ENCODE measurements at regions not wholly inside any gene's neighbourhood (a gene's known extent, or its start where the extent isn't known, plus 50 kb on each side); places are given as distances from the start of the nearest gene placed in this dataset.

DNA sequence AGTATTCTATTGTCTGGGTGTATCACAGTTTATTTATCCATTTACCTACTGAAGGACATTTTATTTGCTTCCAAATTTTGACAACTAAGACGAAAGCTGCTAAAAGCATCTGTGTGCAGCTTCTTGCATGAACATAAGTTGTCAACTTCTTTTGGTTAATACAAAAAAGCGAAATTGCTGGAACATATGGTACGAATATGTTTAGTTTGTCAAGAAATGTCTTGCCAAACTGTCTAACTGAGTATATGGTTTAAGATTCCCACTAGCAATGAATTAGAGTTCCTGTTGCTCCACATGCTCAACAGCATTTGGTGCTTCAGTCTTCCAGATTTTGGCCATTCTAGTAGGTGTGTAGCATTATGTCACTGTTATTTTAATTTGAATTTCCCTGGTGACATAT lies 372.3 kb upstream of the NRXN1 start:
- no peak for ATAC-seq
- Mint-ChIP-seq H3K36me3 (no peaks in the 10 kb centered on the region), H3K27ac (no peak overlapping the region), H3K9me3 (peaks cover 32% of the 10 kb centered on the region), H3K4me1 (no peaks in the 10 kb centered on the region), H3K4me3 (no peak overlapping the region)
- DNase-seq (ENCODE audit: low spot score in 2 of 2): no peak

GRCh38 chr2:51401546-51401945 lies 369.6 kb upstream of the NRXN1 start:
- no peaks in the 10 kb centered on the region for H3K36me3 Mint-ChIP-seq
- no peak overlapping the region for H3K4me3 Mint-ChIP-seq
- H3K27ac Mint-ChIP-seq: no peak overlapping the region
- DNase-seq (ENCODE audit: low spot score in 2 of 2) (no peak), ATAC-seq (no peak)
- peaks cover 21% of the 10 kb centered on the region for H3K9me3 Mint-ChIP-seq
- H3K4me1 Mint-ChIP-seq: no peaks in the 10 kb centered on the region

GRCh38 chr2:51387235-51387634 lies 355.3 kb upstream of the NRXN1 start:
- no peaks in the 10 kb centered on the region for H3K36me3 Mint-ChIP-seq
- H3K4me3 Mint-ChIP-seq: no peak overlapping the region
- H3K9me3 Mint-ChIP-seq: peaks cover 11% of the 10 kb centered on the region
- DNase-seq (ENCODE audit: low spot score in 2 of 2) (no peak), ATAC-seq (no peak)
- H3K27ac Mint-ChIP-seq: no peak overlapping the region
- H3K4me1 Mint-ChIP-seq: no peaks in the 10 kb centered on the region

GRCh38 chr2:51379997-51380396 lies 348.1 kb upstream of the NRXN1 start:
- H3K4me1 Mint-ChIP-seq: no peaks in the 10 kb centered on the region
- H3K27ac Mint-ChIP-seq: no peak overlapping the region
- peaks cover 10% of the 10 kb centered on the region for H3K9me3 Mint-ChIP-seq
- no peak overlapping the region for H3K4me3 Mint-ChIP-seq
- DNase-seq (ENCODE audit: low spot score in 2 of 2) (no peak), ATAC-seq (no peak)
- no peaks in the 10 kb centered on the region for H3K36me3 Mint-ChIP-seq

DNA sequence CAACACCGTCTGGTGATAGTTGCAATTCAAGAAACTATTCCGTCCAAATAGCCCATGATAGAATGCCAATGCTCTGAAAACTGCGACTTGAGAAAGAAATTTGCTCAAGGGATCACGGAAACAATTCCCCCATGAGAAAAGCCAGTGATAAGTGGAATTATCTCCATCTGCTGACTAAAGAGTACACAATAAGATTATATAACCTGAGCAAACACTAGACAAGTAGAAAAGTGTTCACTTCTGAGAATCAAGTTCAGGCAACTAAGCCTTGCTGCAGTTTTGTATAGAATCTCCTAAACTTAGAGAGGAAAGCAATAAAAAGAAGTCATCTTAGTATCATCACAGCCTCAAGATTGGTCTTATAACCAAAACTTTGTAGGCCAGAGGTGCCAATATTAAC lies 336.3 kb upstream of the NRXN1 start:
- Mint-ChIP-seq H3K36me3 (no peaks in the 10 kb centered on the region), H3K9me3 (peaks cover 10% of the 10 kb centered on the region), H3K4me3 (no peak overlapping the region), H3K4me1 (no peaks in the 10 kb centered on the region), H3K27ac (no peak overlapping the region)
- ATAC-seq: no peak
- no peak for DNase-seq (ENCODE audit: low spot score in 2 of 2)

DNA sequence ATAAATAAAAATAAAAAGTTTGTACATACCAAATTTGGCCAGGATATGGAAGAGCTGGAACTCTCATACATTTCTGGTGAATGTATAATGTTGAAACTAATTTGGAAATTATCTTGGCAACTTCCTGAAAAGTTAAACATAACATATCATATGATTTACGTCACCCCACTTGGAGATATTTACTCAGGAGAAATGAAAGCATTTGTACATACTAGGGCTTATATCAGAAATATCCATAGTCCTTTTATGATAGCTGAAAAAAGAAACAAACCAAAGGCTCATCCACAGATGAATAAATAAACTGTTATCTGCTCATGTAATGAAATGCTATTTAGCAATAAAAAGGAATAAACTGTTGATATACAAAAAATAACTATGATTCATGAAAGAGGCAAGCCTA lies 318.2 kb upstream of the NRXN1 start:
- H3K27ac Mint-ChIP-seq: no peak overlapping the region
- no peak overlapping the region for H3K4me3 Mint-ChIP-seq
- H3K4me1 Mint-ChIP-seq: no peaks in the 10 kb centered on the region
- no peak for DNase-seq (ENCODE audit: low spot score in 2 of 2)
- peaks cover 10% of the 10 kb centered on the region for H3K9me3 Mint-ChIP-seq
- H3K36me3 Mint-ChIP-seq: no peaks in the 10 kb centered on the region
- ATAC-seq: no peak

DNA sequence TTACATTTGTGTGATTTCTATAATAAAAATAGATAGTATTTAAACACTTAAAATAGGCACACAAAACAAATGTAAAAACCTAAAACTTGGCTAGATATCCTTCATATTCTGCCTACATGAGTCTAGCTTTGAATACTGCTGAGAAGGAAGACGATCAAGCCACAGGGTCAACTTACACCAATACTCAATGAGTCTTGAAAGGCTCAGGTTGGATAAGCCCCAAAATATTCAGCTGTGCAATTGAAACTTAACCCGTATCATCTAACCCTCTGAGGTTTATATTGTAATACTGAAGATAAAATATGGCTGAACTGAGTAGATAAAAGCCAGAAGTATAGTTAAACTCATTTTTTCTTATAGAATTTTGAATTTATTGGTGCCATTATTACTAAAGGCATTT lies 313.0 kb upstream of the NRXN1 start:
- Mint-ChIP-seq H3K4me1 (no peaks in the 10 kb centered on the region), H3K9me3 (peaks cover 6% of the 10 kb centered on the region), H3K27ac (no peak overlapping the region), H3K4me3 (no peak overlapping the region), H3K36me3 (no peaks in the 10 kb centered on the region)
- DNase-seq (ENCODE audit: low spot score in 2 of 2) (no peak), ATAC-seq (no peak)

DNA sequence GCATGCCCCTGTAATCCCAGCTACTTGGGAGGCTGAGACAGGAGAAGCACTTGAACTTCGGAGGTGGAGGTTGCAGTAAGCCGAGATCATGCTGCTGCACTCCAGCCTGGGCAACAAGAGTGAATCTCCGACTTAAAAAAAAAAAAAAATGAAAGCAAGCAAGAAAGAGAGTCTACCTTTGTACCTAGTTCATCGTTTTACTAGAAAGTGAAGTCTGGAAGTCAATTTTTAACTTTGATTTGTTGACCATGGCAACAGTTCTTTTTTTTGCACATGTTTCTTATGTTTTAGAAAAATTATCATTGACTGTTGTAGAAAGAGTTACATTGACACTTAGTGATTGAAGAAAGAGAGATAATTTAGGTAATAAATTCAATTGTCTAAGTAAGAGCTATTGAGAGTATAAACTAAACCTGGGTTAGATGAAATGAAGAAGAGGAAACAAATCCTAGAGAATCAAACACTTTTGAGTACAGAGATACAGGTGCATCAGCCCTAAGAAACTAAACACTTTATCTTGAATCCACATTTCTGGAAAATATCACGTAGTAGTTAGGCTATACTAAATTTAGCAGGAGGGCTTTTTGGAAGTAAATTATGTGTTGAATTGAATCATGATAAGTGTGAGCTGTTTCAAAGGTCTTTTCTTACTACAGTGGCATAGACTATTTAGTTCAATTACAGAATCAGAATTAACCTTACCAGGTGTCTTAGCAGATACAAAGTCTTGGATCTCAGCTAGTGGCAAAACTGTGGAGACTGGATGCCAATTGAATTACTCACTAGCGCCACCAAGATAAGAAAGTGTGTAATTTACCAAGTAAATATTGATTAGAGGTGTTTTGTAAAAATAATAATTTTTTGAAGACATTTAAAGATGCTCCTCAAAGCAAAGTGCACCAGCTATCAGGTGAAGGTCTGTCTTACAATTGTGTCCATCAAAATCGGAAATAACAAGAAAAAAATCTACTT lies 303.4 kb upstream of the NRXN1 start:
- Mint-ChIP-seq H3K4me3 (no peak overlapping the region), H3K9me3 (peaks cover 11% of the 10 kb centered on the region), H3K27ac (no peak overlapping the region), H3K4me1 (no peaks in the 10 kb centered on the region), H3K36me3 (no peaks in the 10 kb centered on the region)
- DNase-seq (ENCODE audit: low spot score in 2 of 2) (no peak), ATAC-seq (no peak)

DNA sequence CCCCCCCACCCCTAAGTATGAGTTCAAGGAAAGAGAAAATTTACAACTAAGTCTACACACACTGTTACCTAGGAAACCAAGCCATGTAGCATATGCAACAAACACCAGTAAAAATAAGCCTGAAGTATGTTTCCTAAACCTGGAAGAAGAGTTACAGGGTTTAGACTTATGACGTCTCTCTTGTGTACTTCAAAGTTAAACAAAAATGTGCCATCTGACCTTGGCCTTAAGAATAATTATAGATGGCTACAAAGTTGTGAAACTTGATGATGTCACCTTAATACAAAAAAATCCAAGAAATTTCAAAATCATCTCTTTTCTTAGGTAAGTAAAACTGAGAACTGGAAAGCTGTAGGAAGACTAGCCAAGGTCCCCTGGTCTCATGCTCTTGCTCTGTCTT lies 297.6 kb upstream of the NRXN1 start:
- Mint-ChIP-seq H3K4me1 (no peaks in the 10 kb centered on the region), H3K4me3 (no peak overlapping the region), H3K9me3 (peaks cover 7% of the 10 kb centered on the region), H3K27ac (no peak overlapping the region), H3K36me3 (no peaks in the 10 kb centered on the region)
- ATAC-seq (no peak), DNase-seq (ENCODE audit: low spot score in 2 of 2) (no peak)

GRCh38 chr2:51324051-51324450 lies 292.1 kb upstream of the NRXN1 start:
- Mint-ChIP-seq H3K4me3 (no peak overlapping the region), H3K9me3 (peaks cover 8% of the 10 kb centered on the region), H3K4me1 (no peaks in the 10 kb centered on the region), H3K27ac (no peak overlapping the region), H3K36me3 (no peaks in the 10 kb centered on the region)
- no peak for DNase-seq (ENCODE audit: low spot score in 2 of 2)
- no peak for ATAC-seq

- no peak for ATAC-seq
These were observed 290.7 kb upstream of the NRXN1 start for GRCh38 chr2:51322613-51323012.

DNA sequence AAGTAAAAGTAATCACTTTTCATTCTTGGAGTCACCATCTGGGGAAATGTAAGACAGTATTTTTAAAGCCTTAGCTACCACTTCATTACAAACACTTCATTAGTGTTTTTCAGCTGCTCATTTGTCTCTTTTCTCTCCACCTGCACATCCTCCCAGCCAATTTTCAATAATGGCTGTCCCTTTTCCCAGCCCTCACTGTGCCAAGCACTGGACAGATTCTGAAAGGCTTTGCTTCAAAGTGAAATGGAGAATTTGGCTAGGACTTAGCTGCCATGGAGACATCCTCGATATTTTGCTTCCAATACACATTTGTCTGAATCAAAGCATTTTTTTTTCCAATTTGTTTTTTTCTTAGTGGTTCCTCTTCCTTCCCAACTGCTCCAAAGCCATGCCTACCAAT lies 272.4 kb upstream of the NRXN1 start:
- H3K4me3 Mint-ChIP-seq: no peak overlapping the region
- H3K4me1 Mint-ChIP-seq: no peaks in the 10 kb centered on the region
- H3K9me3 Mint-ChIP-seq: peaks cover 9% of the 10 kb centered on the region
- no peak overlapping the region for H3K27ac Mint-ChIP-seq
- no peak for ATAC-seq
- no peak for DNase-seq (ENCODE audit: low spot score in 2 of 2)
- H3K36me3 Mint-ChIP-seq: no peaks in the 10 kb centered on the region

More at GRCh38 chr2:51322613-51323012, 290.7 kb upstream of the NRXN1 start:
- Mint-ChIP-seq H3K36me3 (no peaks in the 10 kb centered on the region), H3K9me3 (peaks cover 7% of the 10 kb centered on the region), H3K4me1 (no peaks in the 10 kb centered on the region), H3K27ac (no peak overlapping the region), H3K4me3 (no peak overlapping the region)
- no peak for DNase-seq (ENCODE audit: low spot score in 2 of 2)

DNA sequence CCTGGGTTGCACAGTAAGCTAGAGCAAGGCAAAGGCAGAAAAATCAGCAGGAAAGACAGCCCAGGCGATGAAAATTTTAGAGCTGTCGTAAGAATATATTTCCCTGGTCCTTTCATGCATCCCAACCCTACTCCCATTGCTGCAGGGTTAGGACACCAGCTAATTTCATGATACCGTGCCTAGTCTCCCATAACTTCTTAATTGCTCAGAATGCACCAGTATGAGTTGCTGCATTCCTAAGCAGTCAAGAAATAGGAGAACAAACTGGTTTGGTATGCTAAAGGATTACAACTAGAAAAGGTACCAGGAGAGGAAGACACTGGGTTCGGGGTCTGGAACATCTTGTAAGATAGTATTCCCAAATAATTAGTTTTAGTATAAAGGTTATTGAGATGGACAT lies 269.4 kb upstream of the NRXN1 start:
- H3K27ac Mint-ChIP-seq: no peak overlapping the region
- ATAC-seq: no peak
- no peak overlapping the region for H3K4me3 Mint-ChIP-seq
- no peak for DNase-seq (ENCODE audit: low spot score in 2 of 2)
- H3K36me3 Mint-ChIP-seq: no peaks in the 10 kb centered on the region
- no peaks in the 10 kb centered on the region for H3K4me1 Mint-ChIP-seq
- peaks cover 18% of the 10 kb centered on the region for H3K9me3 Mint-ChIP-seq

DNA sequence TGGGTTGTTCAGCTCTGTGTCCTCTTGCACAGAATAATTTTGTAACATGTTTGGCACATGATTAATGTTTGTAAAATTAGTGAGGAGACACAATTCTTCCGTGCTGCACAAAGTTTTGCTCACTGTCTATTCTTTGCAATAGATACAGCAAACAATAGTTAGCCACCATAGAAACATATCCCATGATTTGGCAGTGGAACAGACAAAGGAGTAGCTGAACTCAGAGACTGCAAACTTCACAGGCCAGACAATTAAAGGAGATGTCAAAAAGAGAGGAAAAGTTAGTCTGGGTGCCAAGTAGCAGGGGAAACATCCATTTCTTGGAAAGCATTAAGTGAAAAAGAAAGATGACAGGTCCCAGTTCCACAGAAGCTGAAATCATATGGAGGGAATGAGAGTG lies 267.4 kb upstream of the NRXN1 start:
- H3K9me3 Mint-ChIP-seq: peaks cover 17% of the 10 kb centered on the region
- no peak overlapping the region for H3K27ac Mint-ChIP-seq
- ATAC-seq (no peak), DNase-seq (ENCODE audit: low spot score in 2 of 2) (no peak)
- no peaks in the 10 kb centered on the region for H3K36me3 Mint-ChIP-seq
- H3K4me3 Mint-ChIP-seq: no peak overlapping the region
- no peaks in the 10 kb centered on the region for H3K4me1 Mint-ChIP-seq

DNA sequence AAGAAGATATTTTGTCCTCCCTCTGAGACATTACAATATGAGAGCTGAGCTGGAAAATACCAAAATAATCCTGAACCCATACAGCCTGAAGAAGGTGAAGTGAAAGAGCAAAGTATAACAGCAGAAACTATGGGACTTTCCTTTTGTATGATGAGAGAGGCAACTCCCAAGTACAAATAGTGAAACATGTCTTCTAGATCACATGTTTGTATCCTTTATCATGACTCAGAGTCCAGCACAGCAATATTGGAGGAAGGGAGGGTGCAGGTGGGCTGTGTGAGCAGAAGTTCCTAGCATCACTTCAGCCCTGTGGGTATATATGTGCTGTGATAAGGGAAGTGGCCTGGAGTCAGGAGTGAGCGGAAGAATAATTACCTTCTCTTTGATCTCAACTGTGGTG lies 265.6 kb upstream of the NRXN1 start:
- Mint-ChIP-seq H3K36me3 (no peaks in the 10 kb centered on the region), H3K4me1 (no peaks in the 10 kb centered on the region), H3K4me3 (no peak overlapping the region), H3K9me3 (peaks cover 17% of the 10 kb centered on the region), H3K27ac (no peak overlapping the region)
- ATAC-seq (no peak), DNase-seq (ENCODE audit: low spot score in 2 of 2) (no peak)

DNA sequence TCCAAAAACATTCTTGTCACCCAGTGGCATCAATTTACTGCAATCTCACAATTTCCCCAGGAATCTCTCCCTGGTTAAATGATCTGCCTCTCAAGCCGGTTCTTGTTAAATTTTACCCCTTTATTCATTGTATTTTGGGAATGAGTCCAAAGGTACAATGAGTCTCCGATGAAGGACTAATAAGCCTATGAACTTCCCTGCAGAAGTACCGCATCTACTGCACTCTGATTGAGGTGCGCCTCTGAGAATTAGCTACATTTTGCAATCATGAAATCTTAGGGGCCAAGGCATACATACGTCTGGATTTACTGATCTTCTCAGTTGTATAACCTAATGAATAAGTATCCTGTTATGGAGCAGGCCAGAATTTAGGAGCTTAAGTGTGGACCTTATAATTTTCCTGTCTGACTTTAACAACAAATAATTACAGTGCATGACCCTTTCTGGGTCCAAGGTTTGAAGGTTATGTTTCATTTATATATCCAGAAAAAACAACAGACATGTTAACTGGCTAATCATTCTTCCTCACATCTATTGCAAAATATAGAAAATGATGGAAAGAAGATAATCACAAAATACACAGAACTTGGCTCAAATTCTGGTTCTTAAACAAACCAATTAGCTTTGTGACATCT lies 261.8 kb upstream of the NRXN1 start:
- Mint-ChIP-seq H3K9me3 (peaks cover 12% of the 10 kb centered on the region), H3K36me3 (no peaks in the 10 kb centered on the region), H3K4me1 (no peaks in the 10 kb centered on the region), H3K4me3 (no peak overlapping the region), H3K27ac (no peak overlapping the region)
- DNase-seq (ENCODE audit: low spot score in 2 of 2) (no peak), ATAC-seq (no peak)

Measured in stimulated activated effector memory CD8-positive, alpha-beta T cell treated with anti-CD3 and anti-CD28 coated beads, Interleukin-12 subunit alpha, Interleukin-12 subunit beta, amount 100 ng/mL, for 72 hours (primary cell).